IPS-NIHi7 (cell line): ENCODE measurements at regions not wholly inside any gene's neighbourhood (a gene's known extent, or its start where the extent isn't known, plus 50 kb on each side); places are given as distances from the start of the nearest gene placed in this dataset.
A peak's percentile ranks its signal among the peaks of the same experiment; 100 is the strongest.

Experiments
- DNase-seq: peaks from one replicate; pipeline ENCODE4 v3.0.0; 2012; ENCODE audit warnings: mixed read lengths; ENCODE audit errors: extremely low spot score

GRCh38 chr16:66265556-66266141, 100.8 kb upstream of the CDH5 start:
- DNase-seq: no peak

DNA sequence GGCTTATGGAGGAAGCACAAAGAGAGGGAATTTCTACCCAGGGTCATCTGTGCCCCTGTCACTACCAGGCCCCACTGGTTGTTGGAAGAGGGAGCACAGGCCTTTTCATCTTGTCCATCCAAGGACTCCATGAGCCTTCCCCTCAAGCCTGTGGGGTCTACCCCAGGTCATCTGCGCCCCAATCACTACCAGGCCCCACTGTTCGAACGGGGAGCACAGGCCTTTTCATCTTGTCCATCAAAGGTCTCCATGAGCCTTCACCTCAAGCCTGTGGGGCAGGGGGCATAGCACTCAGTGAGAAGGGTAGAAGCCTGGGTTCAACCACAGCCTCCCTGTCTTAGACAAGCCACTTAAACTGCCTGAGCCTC, 101.5 kb upstream of the CDH5 start:
- no peak for DNase-seq

DNA sequence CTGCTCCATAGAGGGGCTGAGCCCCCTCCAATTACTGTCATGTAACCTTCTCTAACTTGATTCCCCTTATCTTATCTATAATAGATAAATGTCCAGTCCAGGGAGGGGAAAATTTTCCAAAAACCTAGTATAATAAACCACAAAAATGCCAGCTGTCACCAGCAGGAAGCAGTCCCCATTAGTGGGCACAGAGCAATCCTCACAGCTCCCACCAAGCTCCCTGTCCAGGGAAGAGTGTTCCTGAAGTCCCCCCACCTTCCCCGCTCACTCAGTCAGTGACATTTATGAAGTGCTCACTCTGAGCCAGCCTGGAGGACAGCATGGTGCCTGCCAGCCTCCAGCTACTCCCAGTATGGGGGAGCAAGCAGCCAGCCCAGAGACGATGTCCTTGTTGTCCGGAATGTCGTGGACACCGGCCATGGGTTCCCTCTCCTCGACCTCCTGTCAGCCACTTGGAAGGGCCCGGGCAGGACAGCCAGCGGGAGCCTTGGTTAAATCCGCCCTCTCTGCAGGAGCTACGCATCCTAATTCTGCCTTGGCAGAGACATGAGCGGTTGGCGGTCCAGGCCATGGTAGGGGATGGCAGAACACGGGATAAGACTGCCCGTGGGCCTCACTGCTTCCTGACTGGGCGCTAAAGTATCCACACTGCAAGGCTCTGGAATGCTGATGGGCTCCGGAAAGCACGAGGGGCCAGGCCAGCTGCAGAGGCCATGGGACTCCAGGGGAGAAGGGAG, 102.0 kb upstream of the CDH5 start:
- DNase-seq: no peak

GRCh38 chr16:66263973-66264310, 102.5 kb upstream of the CDH5 start:
- no peak for DNase-seq

DNA sequence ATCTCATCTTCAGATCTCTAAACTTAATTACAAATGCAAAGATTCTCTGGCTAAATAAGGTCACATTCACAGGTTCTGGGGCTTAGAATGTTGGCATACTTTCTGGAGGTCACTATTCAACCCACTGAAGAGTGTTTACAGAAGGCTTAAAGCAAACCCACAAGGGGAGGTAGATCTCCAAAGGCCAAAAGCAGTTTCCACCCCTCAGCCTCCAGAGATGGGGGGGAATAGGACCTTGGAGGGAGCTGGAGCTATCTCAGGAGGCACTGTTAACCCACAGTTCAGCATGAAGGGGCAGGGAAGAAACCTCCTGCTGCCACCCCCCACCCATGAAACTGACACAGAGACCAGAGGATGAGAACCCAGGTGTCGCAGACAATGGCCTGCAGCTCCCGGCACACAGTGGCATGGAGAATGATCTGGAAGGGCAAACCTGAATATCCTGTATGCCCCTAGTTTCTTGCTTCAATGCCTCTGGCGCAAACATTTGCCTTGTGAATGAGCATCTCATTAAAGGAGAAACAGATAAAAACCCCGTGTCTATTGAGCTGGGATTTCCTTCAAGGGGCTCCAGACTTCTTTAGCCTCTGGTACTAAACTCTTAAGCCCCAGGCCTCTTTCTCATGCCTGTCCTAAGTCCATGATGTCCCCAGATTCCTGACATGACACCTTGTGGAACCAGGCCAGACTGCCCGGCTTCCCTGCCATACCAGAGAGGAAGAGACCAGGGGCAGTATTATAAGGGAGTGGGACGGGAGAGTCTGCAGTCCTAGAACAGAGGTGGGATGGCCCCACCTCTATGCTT, 103.1 kb upstream of the CDH5 start:
- no peak for DNase-seq

DNA sequence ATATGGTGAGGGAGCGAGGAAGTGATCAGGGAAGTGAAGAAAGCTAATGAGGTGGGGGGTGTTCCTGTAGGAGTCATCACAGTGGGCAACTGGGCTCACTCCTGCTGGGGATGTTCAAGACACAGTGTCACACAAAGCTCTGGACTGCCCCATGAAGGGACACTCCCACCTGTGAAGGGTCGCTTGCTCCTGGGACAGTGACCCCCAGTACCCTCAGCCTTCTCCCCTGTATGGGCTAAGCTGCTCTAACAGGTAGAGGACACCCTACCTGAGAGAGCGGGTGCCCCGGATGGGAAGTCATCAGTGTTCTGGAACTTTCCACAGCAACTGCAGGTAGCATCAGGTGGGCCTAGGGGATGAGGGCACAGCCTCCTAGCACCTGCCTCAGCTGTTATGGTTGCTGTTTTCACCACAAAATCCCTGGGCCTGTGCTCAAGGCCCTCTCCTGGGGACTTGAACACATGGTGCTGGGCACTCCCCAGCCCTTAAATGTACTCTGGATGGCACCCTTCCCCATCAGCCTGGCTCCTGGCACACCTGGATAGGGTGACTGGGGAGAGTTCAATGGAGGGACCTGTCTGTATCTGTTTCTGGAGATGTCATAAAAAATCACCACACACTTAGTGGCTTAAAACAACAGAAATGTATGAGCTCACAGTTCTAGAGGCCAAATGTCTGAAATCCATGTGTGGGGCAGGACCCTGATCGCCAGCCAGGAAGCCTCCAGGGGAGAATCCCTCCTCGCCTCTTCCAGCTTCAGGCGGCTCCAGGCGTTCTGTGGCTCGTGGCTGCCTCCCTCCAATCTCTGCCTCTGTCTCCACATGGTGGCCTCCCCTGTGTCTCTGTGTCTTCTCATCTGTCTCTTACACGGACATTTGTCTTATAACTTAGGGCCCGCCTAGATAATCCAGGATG, 104.0 kb upstream of the CDH5 start:
- no peak for DNase-seq

DNA sequence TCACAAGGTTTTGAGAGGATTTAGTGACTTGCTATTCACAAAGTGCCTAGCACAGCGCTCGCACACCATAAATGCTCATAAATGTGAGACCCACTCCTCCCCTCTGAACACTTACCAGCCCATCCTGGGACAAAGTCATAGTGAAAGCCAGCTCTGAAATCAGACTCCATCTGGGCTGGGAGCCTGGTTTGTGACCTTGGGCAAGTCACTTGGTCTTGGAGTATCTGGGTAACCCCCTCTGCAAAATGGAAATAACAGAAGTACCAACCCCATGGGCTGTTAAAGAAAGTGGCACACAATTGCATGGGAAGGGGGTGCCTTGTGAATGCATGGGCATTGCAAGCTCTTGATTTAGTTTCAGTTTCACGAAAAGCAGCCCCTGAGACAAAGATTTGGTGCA, 104.7 kb upstream of the CDH5 start:
- no peak for DNase-seq

- no peak for DNase-seq
These were observed 105.8 kb upstream of the CDH5 start for GRCh38 chr16:66260522-66261254.

GRCh38 chr16:66258916-66259845, 107.3 kb upstream of the CDH5 start:
- no peak for DNase-seq

DNA sequence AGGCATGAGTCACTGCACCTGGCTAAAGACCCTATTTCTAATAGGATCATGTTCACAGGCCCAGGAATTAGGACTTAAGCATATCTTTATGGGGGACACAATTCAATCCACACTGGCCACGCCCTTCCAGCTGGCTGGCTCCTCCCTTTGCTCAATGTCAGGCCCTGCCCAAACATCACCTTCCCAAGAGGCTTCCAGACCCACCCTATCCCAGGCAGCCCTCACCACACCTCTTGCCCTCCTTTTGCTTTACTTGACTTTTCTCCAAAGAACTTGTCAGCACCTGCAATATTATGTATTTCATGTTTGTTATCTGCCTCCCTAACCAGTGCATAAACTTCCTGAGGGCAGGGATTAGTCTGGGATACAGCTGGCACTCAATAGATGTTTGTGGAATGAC, 109.6 kb upstream of the CDH5 start:
- DNase-seq: no peak

DNA sequence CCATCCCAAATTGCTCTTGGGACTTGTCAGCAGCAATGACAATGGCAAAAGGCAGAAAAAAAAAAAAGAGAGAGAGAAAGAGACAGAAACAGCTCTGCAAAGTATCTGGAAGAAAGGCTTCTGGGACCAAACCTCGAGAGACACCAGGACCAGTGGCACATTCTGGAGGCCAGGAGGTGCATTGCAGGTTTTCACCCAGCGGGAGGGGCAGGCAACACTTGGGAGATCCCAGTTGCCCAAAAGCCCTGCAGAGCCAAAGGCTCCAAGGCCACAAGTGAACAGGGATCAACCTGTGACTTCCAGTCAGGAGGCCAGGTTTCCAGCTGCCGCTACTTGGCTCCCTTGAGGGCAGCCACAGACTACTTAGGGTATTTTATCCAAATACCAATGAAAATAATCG, 110.8 kb upstream of the CDH5 start:
- DNase-seq: peak; percentile 49

GRCh38 chr16:66254751-66255150, 111.7 kb upstream of the CDH5 start:
- no peak for DNase-seq

DNA sequence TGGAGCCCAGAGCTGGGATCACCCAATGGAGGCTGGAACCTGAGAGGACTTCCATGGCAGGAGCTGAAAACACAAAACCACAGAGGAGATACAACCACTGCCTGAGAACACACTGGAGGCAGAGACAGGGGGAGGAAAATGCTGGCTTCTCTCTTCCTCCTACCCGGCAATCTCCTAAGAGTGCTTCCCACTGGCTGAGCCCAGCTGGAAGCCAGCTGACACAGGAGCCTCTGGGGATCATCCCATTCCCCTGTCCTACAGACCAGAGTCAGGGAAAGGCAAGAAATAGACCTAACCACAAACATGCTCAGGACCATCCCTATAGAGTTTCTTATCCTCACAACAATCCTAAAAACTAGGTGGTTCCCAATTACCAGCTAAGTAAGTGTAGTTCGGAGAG, 112.4 kb upstream of the CDH5 start:
- no peak for DNase-seq

DNA sequence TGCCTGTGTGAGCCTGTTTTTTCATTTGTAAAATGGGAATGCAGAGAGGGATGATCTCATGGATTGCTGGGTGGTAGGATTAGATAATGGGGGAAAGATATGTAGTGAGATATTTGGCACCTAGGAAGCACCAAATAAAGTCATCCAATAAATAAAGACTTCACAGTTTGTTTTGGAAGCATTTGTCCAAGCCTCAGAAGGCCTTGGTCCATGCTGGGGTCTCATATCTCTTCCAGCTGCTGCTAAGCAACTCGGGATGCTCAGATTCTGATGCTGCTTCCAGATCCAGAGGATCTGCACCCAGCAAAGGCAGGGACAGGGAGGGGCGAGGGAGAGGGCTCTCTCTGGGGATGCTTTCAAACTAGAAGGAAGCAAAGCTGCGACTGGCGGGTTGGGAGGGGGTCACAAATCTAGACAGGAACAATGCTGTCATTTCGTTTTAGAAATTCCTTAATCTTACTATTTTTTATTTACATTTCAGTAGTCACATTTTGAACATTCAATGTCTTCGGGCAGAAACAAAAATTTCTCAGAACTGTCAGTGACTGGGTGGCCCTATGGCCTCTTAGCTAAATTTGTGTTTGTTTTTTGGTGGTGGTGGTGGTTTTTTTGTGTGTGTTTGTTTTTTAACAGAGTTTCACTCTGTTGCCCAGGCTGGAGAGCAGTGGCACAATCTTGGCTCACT, 114.9 kb upstream of the CDH5 start:
- no peak for DNase-seq

DNA sequence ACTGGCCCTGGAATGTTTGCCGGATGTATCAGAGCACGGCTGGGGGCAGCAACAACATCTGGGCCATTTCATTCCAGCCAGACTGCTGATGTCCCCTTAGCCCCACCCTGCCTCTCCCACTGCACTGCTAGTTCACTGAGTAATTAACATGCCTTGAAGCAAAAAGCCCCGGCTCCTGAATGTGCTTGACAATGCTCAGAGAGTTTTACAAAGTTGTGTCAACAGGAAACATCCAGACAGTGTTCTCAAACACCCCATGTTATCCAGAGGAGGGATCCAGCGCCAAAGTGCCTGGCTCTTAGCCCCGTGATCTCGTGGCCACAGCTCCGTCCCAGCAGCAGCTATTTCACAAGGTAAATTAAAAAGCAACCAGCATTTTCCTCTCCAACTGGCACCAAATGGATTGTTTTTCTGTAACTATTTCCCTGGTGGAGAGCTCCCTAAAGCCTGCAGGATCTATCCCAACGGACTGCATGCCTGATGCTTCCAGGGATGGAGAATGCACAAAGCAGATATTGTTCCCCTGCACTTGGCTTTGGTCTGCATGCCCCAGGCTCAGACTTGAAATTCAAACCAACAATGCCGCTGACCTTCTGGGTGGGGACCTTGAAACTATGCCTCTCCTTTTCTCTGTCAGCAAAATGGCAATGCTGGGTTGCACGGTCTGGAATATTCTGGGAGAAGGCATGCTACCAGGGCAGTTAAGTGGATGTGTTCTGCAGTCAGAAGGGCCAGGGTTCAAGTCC, 115.6 kb upstream of the CDH5 start:
- DNase-seq: no peak

DNA sequence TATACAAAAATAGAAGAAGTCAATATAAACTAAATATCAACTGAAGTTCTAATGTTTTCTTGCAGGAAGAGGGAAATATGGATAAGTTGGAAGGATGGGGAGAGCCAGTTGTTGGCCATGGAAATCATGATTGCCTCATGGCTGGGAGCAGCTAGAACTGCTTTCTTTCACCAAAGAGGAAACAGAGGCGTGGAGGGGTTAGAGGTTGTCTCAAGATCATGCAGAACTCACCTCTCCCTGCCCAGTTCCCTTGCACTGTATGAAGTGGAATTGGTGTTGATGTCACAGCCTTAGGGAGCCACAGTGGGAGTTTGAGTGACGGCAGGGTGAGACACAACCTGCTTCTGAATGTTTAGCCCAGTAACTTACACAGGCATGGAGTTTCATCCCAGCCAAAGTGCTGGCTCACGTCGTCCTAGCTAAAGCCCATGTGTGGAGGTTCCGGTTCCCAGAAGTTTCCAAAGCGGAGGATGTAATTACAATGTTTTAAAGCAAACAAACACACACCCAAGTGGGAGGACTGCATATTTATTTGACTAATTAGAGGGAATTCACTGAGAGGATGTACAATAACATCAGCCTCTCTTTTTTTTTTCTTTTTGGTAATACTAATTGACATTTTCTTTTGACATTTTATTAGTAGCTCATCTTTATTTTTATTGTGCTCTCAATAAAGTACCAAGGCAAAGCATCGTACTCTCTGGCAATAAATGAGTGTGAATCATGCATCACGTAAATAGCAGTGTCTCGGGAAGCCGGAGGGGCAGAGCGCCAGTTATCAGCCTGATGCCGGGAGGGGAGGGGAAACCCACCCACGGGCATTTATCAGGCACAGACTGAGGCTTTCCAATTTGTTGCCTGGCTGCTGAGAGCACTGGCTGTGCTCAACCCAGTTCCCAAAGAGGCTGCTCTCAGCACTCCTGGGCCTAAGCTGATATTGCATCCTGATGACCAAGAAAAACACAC, 118.7 kb upstream of the CDH5 start:
- DNase-seq: no peak

DNA sequence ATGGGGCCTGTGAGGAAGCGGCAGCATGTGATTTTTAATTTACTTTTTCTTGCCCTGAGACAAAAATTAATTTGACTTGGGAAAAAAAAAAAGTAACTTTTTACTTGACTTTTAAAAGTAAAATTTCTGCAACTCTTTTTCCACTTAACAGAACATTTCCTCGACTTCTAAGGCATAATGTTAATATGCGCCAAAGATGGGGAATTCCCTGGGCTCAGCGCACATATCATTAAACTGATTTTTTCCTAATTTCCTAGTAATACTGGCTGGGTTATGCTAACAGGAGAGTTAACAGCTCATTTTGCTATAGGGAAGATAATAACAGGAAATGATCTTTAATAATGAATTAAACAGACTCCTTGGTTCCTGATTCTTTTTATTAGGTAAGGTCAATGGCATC, 120.6 kb upstream of the CDH5 start:
- no peak for DNase-seq

DNA sequence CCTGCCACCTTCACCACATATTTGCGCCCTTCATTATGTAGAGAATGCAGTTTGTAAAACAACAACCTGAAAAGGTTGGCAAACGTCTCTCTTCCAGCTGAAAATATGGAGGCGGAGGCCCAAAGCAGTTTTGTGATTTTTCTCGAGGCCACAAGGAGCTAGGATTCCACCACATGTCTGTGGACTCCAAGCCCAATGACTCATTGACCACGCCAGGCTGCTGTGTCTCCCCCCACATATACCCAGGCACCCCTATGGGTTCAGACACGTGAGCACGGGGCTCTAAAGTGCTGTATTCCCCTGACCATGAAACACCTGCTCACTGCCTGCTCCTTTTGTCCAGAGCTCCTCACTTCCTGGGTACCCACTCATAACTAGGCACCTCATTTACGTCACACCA, 121.4 kb upstream of the CDH5 start:
- no peak for DNase-seq
